ENCODE measurements at regions not wholly inside any gene's neighbourhood (a gene's known extent, or its start where the extent isn't known, plus 50 kb on each side); places are given as distances from the start of the nearest gene placed in this dataset.

GRCh38 chr4:143054971-143055370 lies 129.7 kb upstream of the USP38 start:
- TF ChIP-seq, protein P1, sequence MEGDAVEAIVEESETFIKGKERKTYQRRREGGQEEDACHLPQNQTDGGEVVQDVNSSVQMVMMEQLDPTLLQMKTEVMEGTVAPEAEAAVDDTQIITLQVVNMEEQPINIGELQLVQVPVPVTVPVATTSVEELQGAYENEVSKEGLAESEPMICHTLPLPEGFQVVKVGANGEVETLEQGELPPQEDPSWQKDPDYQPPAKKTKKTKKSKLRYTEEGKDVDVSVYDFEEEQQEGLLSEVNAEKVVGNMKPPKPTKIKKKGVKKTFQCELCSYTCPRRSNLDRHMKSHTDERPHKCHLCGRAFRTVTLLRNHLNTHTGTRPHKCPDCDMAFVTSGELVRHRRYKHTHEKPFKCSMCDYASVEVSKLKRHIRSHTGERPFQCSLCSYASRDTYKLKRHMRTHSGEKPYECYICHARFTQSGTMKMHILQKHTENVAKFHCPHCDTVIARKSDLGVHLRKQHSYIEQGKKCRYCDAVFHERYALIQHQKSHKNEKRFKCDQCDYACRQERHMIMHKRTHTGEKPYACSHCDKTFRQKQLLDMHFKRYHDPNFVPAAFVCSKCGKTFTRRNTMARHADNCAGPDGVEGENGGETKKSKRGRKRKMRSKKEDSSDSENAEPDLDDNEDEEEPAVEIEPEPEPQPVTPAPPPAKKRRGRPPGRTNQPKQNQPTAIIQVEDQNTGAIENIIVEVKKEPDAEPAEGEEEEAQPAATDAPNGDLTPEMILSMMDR (IDR thresholded peaks at IDR 0.05) = no peak
- TF ChIP-seq POLR2A (IDR thresholded peaks at IDR 0.05) = no peak
